ENCODE measurements at regions not wholly inside any gene's neighbourhood (a gene's known extent, or its start where the extent isn't known, plus 50 kb on each side); places are given as distances from the start of the nearest gene placed in this dataset.

DNA sequence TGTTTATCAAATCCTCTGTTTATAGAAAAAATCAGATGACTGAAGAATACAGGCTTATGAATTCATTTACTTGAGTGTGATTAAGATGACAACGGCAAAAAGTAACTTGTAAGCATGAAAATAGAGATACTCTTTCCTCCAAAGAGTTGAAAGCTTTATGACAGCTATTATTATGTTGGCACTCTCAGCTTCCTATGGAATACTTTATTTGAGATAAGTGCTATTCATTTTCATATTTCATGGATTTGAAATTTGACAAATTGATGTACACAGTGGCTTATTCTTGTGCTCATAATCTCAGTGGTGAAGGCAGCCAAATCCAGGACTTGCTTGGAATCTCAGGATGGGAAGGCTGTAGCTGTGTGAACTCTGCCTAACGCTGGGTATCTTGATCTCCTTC lies 991.6 kb downstream of the GALC start:
- no peak for DNase-seq

DNA sequence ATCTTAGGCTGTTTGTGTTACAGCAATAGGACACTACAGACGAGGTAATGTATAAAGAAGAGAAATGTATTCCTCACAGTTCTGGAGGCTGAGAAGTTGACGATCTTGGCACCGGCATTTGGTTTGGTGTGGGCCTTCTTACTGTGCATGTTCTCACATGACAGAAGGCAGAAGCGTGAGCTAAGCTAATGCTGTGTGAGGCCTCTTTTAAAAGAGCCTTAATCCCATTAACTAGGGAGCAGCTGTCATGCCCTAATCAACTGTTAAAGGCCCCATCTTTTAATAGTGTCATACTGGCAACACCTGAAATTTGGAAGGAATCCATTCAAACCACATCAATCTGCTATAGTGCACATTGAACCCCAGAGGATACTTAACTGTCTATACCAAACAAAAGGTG lies 992.9 kb downstream of the GALC start:
- DNase-seq, result no peak

DNA sequence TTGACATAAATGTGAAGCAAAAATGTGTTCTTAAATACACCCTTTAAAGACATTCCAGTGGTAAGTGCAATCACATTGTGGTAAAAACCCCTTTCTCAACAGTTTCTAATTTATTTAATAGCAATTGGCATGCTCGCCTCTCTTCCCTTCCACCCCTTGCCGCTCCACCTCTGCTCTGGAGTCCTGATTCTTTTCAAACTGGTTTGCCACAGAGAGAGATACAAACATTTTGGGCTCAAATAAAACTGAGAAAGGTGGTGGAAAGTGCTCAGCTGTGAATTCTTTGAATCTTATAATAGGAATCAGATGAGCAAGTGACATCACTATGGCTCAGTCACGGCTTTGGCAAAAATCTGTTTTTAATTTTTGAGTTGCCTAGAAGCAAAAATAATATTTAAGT lies 993.9 kb downstream of the GALC start:
- DNase-seq, result no peak

DNA sequence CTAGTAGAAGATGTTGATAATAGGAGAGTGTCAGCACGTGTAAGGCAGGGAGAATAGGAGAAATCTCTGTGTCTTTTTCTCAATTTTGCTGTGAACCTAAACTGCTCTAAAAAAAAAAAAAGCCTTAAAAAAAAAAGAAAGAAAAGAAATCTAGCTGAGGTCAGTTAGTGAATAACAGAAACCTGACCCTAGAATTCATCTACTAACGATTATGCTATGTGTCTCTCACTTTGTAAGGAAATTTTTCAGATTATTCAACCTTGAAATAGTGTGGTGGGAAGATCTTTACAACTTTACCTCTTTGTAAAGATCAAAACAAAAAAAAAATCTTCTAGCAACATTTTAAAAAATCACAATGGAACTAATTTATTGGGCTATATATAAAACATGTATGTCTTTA lies 995.7 kb downstream of the GALC start:
- DNase-seq, result no peak

DNA sequence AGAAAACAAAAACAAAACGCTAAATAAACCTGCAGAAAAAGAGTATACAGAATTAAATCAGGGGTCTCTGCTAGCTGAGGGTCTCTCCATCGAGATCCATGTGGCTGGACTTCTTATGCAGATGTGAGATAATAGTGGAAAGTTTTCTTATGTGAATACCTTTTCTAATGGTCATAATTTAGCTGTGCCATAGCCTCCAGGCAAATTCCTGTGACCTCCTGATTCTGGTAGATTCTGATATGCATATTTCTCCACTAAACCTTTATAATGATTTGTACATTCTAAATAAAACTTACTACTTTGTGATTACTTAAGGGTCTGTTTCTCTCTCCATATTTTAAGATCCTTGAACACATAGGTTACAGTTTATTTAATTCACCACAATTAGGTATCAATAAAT lies 1002.6 kb downstream of the GALC start:
- DNase-seq, result no peak

DNA sequence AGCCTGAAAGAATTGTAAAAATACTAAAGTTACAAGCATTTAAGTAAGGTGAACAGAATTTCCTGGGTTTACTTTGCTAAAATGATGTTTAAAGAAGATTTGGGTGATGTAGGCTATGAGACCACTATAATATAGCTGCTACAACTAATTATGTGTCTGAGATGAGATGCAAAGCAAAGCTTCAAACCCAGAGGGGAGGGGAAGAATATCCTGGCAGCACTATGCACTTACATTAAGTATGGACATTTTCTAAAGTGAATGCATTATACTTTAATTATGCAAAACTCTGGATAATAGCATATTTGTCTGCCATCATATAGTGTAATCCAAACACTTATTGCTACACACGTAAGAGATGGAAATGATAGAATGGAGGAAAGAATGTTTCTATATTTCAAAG lies 1003.7 kb downstream of the GALC start:
- no peak for DNase-seq

DNA sequence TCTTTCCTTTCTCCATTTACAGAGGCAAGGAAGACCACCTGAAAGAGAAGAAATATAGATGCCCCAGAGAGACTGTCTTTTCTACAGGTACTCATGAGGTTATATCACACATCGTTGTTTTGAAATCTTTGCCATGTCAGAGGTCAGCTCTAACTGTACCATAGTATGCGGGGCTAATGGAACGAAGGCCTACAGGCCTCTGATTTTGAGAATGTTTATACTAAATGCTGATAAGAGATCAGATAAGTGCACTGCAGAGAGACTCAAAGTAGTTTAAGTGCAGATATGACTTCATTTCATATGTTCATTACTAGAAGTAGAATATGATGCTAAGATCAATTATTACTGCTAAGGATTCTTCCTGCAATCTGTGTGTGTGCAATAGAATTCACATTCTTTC lies 1005.0 kb downstream of the GALC start:
- no peak for DNase-seq

DNA sequence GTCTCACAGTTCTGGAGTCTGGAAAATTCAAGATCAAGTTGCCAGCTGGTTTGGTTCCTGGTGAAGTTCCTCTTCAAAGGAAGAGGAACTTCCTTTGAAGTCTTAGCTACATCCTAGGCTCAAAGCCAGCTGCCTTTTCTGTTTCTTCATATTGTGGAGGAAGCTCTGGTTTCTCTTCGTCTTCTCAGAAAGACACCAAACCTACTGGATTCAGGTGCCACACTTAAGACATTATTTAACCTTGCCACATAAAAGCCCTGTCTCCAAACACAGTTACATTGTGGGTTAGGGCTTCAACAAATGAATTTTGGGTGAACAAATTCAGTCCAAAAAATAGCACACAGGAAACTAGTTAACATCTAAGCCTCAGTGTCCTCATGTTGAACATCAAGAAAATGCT lies 1019.8 kb downstream of the GALC start:
- no peak for DNase-seq

DNA sequence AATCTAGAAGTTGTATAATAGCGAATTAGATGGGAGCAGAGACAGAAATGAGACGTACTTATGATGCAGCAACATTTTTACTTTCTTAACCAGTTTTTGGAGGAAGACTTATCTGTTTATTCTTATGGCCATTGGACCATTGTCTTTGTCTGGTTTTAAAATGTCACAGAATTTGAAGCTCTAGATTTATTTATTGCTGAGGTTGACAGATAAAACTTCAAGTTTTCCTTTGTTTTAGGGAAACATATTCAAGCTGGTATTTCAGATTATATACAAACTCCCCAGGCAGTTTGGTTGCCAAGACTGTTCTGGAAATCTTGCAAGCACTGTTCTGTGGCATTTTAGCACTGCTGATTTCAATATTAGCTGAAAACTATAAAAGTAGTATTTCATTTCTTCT lies 1021.7 kb downstream of the GALC start:
- no peak for DNase-seq

DNA sequence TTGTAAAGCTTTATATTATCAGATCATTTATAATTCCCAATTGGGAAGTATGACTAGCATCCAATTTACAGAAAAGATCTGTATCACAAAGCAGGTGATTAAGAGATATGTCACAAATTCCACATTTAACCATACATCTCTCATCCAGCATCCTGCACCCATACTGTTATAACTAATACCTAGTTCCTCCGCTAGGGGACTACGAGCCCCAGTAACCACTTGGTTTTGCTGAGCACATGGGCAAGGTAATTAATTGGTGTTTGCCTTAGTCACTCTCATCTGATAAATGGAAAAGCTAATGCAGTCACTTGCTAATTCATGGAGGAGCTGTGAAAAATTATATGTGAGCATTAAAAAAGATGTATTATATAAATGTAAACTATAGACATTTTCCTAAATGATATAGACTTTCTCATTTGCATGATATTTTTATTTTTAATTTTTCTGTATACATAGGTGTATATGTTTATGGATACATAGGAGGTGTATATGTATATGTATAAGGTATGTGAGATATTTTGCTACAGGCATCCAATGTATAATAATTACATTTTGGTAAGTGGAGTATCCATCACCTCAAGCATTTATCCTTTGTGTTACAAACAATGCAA lies 1031.8 kb downstream of the GALC start:
- DNase-seq, result no peak

DNA sequence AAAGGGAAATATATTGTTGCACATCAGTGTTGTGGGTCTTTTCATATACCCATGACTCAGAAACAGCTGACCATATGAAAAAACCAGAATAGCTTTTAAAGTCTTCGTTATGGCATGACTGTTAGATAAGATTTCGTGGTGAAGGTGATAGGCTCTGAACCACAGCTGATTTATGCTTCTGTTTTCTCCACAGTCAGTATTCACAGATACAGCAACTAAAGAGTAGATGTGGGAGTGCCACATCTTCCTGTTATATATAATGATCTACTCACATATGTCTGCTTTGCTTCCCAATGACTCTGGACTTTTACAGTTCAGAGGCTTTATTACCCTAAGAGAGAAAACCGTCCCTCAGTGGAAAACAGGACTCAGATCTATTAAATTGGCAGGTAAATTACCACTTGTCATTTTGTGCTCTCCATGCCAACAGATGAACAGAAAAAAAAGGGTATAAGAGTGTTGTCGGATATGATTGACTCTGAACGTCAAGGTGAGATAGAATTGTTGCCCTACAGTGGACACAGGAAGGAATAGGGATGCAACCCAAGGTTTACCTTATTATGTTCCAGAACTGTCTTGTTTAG lies 1037.1 kb downstream of the GALC start:
- no peak for DNase-seq

DNA sequence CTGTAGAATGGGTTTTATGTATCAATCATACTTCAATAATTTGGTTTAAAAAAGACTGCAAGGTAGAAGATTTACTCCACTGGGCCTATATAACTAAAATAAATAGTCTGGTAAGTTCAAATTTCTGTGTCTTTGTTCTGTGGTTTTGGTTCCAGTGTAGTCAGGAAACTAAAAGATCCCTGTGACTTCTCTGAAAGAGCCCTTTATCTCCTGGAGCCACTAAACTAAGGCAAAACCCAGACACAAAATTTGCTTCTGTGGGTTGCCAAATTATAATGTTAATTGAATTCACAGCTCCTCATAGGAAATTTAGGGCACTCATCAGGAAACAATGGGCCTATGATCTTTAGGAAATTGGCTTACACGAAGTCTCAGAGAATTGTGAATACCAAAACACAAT lies 1038.4 kb downstream of the GALC start:
- no peak for DNase-seq

DNA sequence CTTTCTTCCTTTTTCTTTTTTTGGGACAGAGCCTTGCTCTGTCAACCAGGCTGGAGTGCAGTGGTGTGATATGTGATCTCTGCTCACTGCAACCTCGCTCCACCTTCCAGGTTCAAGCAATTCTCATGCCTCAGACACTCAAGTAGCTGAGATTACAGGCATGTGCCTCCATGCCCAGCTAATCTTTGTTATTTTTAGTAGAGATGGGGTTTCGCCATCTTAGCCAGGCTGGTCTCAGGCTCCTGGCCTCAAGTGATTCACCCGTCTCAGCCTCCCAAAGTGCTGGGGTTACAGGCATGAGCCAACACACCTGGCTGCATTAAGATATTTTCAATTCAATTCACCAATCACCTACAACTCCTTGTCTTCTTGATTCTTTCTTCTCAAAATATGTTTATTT lies 1046.5 kb downstream of the GALC start:
- no peak for DNase-seq

DNA sequence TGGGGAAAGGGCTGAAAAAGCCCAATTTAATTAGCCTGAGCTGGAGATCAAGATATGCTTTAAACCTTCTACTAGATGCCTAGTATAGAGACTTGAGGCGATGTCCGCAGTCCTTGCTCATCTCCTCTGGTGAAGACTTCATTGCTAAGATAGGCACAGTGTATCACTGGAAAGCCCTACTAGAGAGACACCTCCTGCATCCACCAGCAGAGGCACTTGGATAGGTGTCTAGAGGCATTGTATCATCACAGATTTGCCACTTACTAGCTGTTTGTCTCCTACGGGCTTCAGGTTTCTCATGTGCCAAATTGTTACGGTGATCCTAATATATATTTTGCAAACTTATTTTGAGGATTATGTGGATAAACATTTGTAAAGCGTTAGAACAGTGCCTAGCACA lies 1048.5 kb downstream of the GALC start:
- DNase-seq, result no peak

DNA sequence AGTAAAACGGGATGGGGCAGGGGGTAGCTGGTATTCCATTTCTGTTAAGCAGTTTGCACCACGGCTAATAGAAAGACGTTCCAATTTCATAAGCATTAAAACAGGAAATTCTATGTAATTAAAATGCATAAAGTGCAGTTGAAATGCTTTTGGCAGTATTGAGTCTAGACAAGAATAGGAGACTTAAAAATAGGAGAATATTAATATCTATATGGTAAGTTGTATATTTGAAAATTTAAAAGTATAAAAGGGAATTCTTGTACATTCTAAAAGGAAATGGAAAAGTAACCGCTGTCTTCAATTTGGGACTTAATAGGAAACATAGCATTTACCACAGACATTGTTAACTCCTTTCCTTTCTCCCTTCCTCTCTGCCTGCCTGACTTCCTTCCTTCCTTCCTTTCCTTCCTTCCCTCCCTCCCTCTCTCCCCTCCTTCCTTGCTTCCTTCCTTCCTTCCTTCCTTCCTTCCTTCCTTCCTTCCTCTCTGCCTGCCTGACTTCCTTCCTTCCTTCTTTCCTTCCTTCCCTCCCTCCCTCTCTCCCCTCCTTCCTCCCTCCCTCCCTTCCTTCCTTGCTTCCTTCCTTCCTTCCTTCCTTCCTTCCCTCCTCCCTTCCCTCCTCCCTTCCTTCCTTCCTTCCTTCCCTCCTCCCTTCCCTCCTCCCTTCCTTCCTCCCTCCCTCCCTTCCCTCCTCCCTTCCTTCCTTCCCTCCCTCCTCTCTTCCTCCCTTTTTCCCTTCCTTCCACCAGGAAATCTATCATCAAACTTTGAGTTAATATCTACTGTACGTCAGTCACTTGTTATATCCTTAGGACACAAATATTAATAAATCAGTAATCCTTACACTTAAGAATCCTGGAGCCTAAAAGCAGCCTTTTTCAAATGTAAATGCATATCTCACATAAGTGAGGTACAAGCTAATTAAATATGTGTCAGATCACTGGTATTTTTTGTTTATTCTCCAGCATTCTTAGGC lies 1049.3 kb downstream of the GALC start:
- DNase-seq, result no peak

DNA sequence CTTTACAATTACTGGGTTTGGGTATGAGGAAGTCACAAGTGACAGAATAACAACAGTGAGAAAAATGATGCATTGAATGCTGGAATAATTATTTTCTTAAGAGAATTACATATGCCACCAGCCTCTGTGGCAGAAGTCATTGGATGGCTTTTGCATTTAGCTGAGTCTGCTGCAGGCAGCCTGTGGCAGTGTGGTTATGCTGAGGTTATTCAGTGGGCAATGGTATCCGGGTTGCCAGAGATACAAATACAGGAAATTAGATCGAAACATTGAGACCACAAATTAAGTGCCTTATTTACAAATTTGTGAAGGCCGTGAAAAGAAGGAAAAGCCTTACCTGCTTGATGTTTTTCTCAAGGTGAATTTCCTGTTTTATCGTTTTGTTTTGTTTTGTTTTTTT lies 1050.0 kb downstream of the GALC start:
- DNase-seq, result no peak

DNA sequence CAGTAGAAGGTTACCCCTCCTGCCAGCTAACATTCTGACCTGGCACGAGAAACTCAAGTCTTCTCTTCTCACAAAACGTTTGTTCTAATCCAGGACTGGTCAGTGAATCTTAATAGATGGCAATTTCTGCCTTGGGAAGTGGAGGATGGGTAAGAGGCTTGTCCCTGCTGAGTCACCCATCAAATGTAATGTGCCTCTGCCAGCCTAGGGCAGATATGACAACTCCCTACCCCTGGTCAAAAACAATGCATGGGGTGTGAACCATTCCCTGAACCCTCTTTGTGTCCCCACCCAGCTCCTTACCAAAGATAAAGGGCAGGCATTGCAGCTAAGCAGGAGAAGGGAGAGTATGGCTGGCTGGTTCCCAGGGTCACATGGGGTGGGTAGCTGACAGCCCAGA lies 1052.9 kb downstream of the GALC start:
- no peak for DNase-seq

DNA sequence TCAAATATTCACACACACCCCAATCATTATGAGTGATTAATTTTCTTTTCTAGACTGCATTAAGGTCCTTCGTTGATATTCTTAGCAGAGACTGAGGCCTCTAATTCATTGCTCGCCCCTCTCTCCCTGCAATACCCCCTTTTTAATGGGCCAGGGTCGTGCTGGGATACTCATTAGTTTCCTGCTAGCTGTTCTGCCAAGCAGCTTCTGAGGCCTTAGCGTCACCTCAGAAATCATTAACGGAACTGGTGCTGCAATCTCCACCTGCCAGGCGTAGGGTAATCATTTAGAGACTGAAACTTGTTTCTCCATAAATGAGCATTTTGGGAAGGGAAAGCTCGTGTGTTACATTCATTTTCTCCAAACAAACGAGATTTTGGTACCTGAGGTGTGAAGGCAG lies 1054.7 kb downstream of the GALC start:
- DNase-seq, result no peak

DNA sequence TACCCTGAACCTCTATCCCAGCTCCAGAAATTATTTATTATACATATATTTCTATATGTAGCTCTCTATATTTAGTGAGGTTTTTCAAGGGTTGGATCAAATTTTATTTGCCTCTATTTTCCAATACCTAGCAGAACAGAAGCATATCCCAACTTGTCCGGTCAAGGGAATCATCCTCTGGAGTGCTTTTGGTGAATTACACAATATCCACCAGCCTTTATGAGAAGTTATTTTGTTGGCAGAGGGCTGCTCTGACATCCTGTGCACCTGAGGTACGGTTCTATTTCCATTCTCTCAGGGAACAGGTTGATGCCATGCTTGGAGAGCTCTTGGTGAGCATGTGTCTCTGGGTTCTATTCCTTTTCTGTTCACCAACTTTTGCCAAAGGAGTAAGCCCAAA lies 1056.4 kb downstream of the GALC start:
- no peak for DNase-seq

DNA sequence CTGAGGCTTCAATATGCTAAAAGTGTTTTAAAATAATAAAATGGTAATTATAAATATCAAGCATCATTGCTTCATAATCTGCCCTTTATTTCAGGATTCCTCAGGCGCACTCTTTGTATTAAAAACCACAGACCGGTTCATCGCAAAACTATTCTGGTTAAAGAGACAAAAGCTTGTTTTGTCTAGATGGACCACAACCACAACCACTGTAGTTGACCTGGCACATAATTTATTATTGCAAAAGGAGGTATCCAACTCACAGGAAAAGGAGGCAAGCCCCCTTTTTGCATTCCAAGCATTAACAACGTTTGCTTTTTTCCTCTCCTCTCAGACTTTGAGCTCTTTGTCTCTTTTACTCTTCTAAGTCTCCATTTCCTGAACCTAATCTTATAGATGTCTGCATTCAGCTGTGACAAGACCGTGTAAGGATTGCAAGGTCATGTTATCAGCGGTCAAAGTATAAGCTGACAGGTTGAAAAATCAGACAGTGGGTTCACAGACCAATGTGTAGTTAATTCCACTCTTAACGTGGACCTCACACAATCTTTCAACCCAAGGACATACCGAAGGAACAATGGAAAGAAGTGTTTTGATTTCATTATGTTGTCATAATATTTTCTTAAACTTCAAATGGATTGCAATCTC lies 1057.6 kb downstream of the GALC start:
- no peak for DNase-seq

DNA sequence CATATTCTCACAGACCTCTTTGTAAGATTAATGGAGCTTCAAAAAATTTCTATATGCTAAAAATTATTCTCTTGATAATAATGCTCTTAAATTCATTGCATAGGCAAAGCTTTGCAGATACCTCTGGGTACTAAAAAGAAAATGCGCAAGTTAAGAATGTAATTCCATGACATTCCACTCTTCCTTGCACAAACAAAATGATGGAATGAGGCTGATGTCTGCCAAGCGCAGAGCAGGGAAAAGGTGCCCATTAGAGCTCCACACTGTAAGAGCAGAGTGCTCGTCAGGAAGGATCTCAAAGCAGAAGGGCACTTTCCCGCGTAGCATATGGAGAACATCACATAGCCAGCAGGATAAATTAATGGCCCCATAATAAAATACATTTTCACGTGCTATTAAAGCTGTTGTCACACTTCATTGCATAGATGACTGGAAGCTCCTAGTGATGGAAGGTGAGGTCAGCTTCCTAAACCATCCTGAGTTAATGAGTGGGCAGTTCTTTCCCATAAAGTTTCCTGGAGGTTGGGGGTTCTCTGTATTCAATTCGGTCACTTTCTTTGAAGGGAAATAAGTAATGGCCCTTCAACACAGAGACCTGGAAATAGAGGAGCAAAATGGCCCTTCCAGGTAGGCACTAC lies 1058.9 kb downstream of the GALC start:
- DNase-seq, result no peak

DNA sequence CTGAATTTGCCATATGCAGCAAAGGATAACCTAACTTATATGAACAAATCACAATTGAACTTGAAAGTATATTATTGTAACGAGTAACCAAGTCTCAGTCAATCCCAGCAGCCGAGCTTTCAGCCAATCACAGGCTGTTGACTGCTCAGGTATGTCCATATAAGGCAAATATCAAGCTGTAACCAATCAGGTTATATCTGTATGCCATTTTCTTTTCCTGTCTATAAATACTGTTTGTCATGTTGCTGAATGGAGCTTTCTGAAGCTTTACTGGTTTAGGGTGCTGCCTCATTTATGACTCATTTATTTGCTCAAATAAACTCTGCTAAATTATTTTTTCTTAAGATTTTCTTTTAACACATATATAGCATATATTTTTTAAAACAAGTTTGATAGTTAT lies 1059.5 kb downstream of the GALC start:
- DNase-seq, result no peak
